Adrenal gland (tissue), 9 donors: ENCODE measurements at regions not wholly inside any gene's neighbourhood (a gene's known extent, or its start where the extent isn't known, plus 50 kb on each side); places are given as distances from the start of the nearest gene placed in this dataset.

Source experiments
- DNase-seq, 7 donors: peaks; one replicate each; pipeline ENCODE4 v3.0.0-alpha.2; 2019 to 2020
- H3K27ac ChIP-seq, 5 donors: fragments of 200-600 bp; sonication (generic) in 4 of 5; 1 replicate in 3 of 5; 2 replicates in 2 of 5; pipeline versions ENCODE4 v1.5.1 to v1.8.0; 2016 to 2020; ENCODE audit warnings: mild to moderate bottlenecking in 1 of 5
- H3K27me3 ChIP-seq: fragments of 200-600 bp; 2 replicates; pipeline ENCODE4 v1.8.0; 2021
- H3K36me3 ChIP-seq, 2 donors: fragments of 200-600 bp; replicated peaks in 1 of 2; 1 replicate in 1 of 2; 2 replicates in 1 of 2; pipeline versions ENCODE4 v1.5.1 to v1.8.0; 2018 to 2022
- H3K4me1 ChIP-seq, 2 donors: fragments of 200-600 bp; replicated peaks in 1 of 2; 1 replicate in 1 of 2; 2 replicates in 1 of 2; pipeline versions ENCODE4 v1.5.1 to v1.8.0; 2018 to 2021
- H3K4me3 ChIP-seq, 4 donors: fragments of 200-600 bp; sonication (generic) in 3 of 4; one replicate each; pipeline ENCODE4 v1.5.1; 2016 to 2018
- H3K9me3 ChIP-seq, 3 donors: fragments of 200-600 bp; sonication (generic) in 1 of 3; replicated peaks in 1 of 3; 1 replicate in 2 of 3; 2 replicates in 1 of 3; pipeline versions ENCODE4 v1.5.1 to v1.8.0; 2016 to 2021
- CTCF ChIP-seq, 6 experiments: fragments of 450-650 bp in 4 of 6; fragments of 200-600 bp in 2 of 6; sonication (generic) in 1 of 6; IDR thresholded peaks; 1 replicate in 5 of 6; 2 replicates in 1 of 6; pipeline versions ENCODE4 v1.5.1 to v1.8.0; 2016 to 2021; ENCODE audit warnings: antibody characterized with exemption in 6 of 6, mild to moderate bottlenecking in 2 of 6, moderate library complexity in 1 of 6
- POLR2A ChIP-seq, 2 donors: fragments of 450-650 bp; IDR thresholded peaks; one replicate each; pipeline ENCODE4 v1.6.1; 2017; ENCODE audit warnings: antibody characterized with exemption in 2 of 2, mild to moderate bottlenecking in 2 of 2, moderate library complexity in 1 of 2
- WGBS, 4 donors: extraction: QIAGEN DNeasy Blood & Tissue Kit in 2 of 4; methylation state at CpG; one replicate each; pipeline versions ENCODE4 v1.1.5 to v1.1.7; 2013 to 2017; 5-methylcytosine and 5-hydroxymethylcytosine counted together
- intact Hi-C, 2 donors: fragments of 100-400 bp; cut with DNase I; formaldehyde crosslinking; loops; one replicate each; pipeline versions ENCODE4 v1.14.1 to v1.15.0; 2022 to 2023
- donor health status: healthy with polysubstance abuse.
- donor health status: Bipolar disorder and iron deficiency.
- donor health status: DM: yes; HTN: yes; CAD: no.
- donor health status: DM: no; HTN: no; CAD: no.
- donor health status: DM: no; HTN: no; CAD: no.

- intact Hi-C loops: no loop called here
- no peak for TF ChIP-seq CTCF (IDR thresholded peaks at IDR 0.05)
- no peak for DNase-seq
Observed at GRCh38 chrX:57984620-57985019, 74.4 kb upstream of the ZXDA start.

GRCh38 chrX:57977992-57978391, 67.7 kb upstream of the ZXDA start:
- no peaks in the 10 kb centered on the region for H3K36me3 ChIP-seq
- intact Hi-C loops: no loop called here
- no peaks in the 10 kb centered on the region for H3K9me3 ChIP-seq
- no peak for DNase-seq
- peaks cover 17% of the 10 kb centered on the region for H3K27me3 ChIP-seq
- H3K4me3 ChIP-seq: no peak overlapping the region
- TF ChIP-seq CTCF (IDR thresholded peaks at IDR 0.05) (no peak), POLR2A (IDR thresholded peaks at IDR 0.05) (no peak)
- WGBS, 4 donors: 35 to 58% (median 42%) methylated on average over 6 of the region's 6 CpGs
- no peaks in the 10 kb centered on the region for H3K4me1 ChIP-seq
- H3K27ac ChIP-seq: no peak overlapping the region

More at GRCh38 chrX:57984620-57985019, 74.4 kb upstream of the ZXDA start:
- Histone ChIP-seq H3K27ac (no peak overlapping the region), H3K27me3 (peaks cover 2% of the 10 kb centered on the region), H3K9me3 (peaks cover 0 to 4% (median 0%) of the 10 kb centered on the region in 3 donors), H3K4me3 (no peak overlapping the region), H3K4me1 (no peaks in the 10 kb centered on the region), H3K36me3 (no peaks in the 10 kb centered on the region)
- 76 to 100% (median 86%) methylated on average over 2 to 3 of the region's 3 CpGs; no CpG with 5 or more reads in 1 of the 4 donors for WGBS, 4 donors

GRCh38 chrX:57964975-57965374, 54.7 kb upstream of the ZXDA start:
- H3K27me3 ChIP-seq: peaks cover 3% of the 10 kb centered on the region
- WGBS, 4 donors: 48 to 62% (median 53%) methylated on average over 1 of the region's 1 CpG
- intact Hi-C loops: no loop called here

More at GRCh38 chrX:57964975-57965374, 54.7 kb upstream of the ZXDA start:
- TF ChIP-seq CTCF (IDR thresholded peaks at IDR 0.05): no peak
- no peak for TF ChIP-seq POLR2A (IDR thresholded peaks at IDR 0.05)
- Histone ChIP-seq H3K27ac (no peak overlapping the region), H3K4me1 (no peaks in the 10 kb centered on the region), H3K9me3 (no peaks in the 10 kb centered on the region), H3K4me3 (no peak overlapping the region), H3K36me3 (no peaks in the 10 kb centered on the region)
- no peak for DNase-seq
